SU-DHL-6 (cell line): ENCODE measurements at regions not wholly inside any gene's neighbourhood (a gene's known extent, or its start where the extent isn't known, plus 50 kb on each side); places are given as distances from the start of the nearest gene placed in this dataset.

Experiments used
- H2AFZ ChIP-seq: fragments of 200-600 bp; sonication (generic); 2 replicates; pipeline ENCODE4 v1.6.1; 2014; ENCODE audit warnings: low read depth, mild to moderate bottlenecking, moderate library complexity, mixed read lengths, antibody characterized with exemption, low read length; ENCODE audit not compliant: severe bottlenecking
- H3F3A ChIP-seq: fragments of 200-600 bp; shearing (Covaris generic); 2 replicates; pipeline ENCODE4 v1.6.0; 2016; ENCODE audit warnings: antibody characterized with exemption, mild to moderate bottlenecking; ENCODE audit not compliant: insufficient read depth
- H3K27ac ChIP-seq: fragments of 200-600 bp; sonication (generic); 2 replicates; pipeline ENCODE4 v1.5.1; 2016; ENCODE audit warnings: low read depth, mild to moderate bottlenecking, low read length, moderate library complexity, mixed read lengths
- H3K27me3 ChIP-seq: fragments of 200-600 bp; sonication (generic), shearing (Covaris generic); 2 replicates; pipeline ENCODE4 v1.6.0; 2014; ENCODE audit warnings: mild to moderate bottlenecking, low read length
- H3K36me3 ChIP-seq: fragments of 200-600 bp; sonication (generic); 2 replicates; pipeline ENCODE4 v1.6.1; 2014; ENCODE audit warnings: mild to moderate bottlenecking, low read length, mixed read lengths
- H3K4me2 ChIP-seq: fragments of 300-600, 200-600 bp; shearing (Covaris generic), sonication (generic); 2 replicates; pipeline ENCODE4 v1.6.0; 2014; ENCODE audit warnings: low read length, low read depth, mild to moderate bottlenecking; ENCODE audit not compliant: poor library complexity, severe bottlenecking
- H3K4me3 ChIP-seq: fragments of 200-600 bp; sonication (generic); 2 replicates; pipeline ENCODE4 v1.5.1; 2014; ENCODE audit warnings: antibody characterized with exemption, low read length, mild to moderate bottlenecking, mixed read lengths; ENCODE audit not compliant: insufficient read depth, poor library complexity, severe bottlenecking
- H3K79me2 ChIP-seq: fragments of 200-600 bp; sonication (generic); 2 replicates; pipeline ENCODE4 v1.6.1; 2014; ENCODE audit warnings: mild to moderate bottlenecking, low read length, moderate library complexity; ENCODE audit not compliant: insufficient read depth
- H3K9ac ChIP-seq: fragments of 200-600 bp; sonication (generic); 2 replicates; pipeline ENCODE4 v1.7.0; 2014; ENCODE audit warnings: mild to moderate bottlenecking, low read length
- H3K9me2 ChIP-seq: fragments of 200-600 bp; sonication (generic); replicated peaks from 2 replicates; pipeline ENCODE4 v1.6.1; 2014; ENCODE audit warnings: low read length; ENCODE audit not compliant: insufficient read depth
- H3K9me3 ChIP-seq: fragments of 200-600 bp; sonication (generic); 2 replicates; pipeline ENCODE4 v1.6.1; 2014; ENCODE audit warnings: low read length, mixed read lengths; ENCODE audit not compliant: insufficient read depth
- H4K20me1 ChIP-seq: fragments of 200-600 bp; sonication (generic); 2 replicates; pipeline ENCODE4 v1.6.1; 2014; ENCODE audit warnings: low read depth, mild to moderate bottlenecking, antibody characterized with exemption, low read length, moderate library complexity, mixed read lengths
- CTCF ChIP-seq: fragments of 200-600 bp; sonication (generic); IDR thresholded peaks from one replicate; pipeline ENCODE4 v1.5.1; 2017; ENCODE audit warnings: antibody characterized with exemption, mild to moderate bottlenecking, low read length, moderate library complexity; ENCODE audit not compliant: insufficient read depth, poor library complexity, severe bottlenecking
- EZH2phosphoT487 ChIP-seq: fragments of 200-600 bp; sonication (generic), shearing (Covaris generic); conservative IDR thresholded peaks from 2 replicates; pipeline ENCODE4 v1.6.1; 2018; ENCODE audit warnings: mild to moderate bottlenecking, antibody characterized with exemption, low read length, moderate library complexity, mixed read lengths

DNA sequence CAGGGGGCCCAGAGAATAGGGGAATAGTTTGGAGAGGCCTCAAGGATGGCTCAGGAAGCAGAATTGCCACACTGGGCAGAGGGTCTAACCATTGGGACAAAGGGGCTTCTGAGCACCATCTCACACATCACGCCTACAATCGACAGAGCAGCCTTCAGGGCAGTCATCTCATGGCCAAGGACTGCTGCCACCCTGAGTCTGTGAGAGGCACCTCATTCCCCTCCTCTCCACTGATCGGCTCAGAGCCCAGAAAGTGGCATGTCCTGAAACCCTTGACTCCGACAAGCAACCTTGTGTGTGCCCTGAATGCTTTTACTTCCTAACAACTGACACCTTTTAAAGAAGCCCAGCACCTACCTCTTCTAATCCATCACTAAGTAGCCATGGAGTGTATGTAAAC is 128.9 kb upstream of the PTPN3 start:
- TF ChIP-seq CTCF (no peak), EZH2phosphoT487 (no peak)

DNA sequence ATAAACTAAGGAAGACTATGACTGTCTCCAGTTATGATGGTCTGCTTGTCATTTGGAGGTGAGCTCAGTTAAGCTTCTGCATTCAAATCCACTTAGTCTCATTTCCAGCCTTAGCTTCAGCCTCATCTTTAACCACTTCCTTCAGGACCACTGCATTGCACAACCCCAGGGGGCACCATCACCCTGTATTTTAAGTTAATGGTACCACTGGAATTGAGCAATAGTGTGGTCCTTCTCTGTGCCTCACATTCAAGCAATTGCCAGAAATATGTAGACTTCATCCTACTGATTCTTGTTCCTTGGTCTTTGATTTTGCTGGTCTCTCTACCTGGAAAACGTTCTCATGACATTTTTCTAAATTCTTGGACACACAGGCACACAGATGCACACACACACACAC is 131.5 kb upstream of the PTPN3 start:
- Histone ChIP-seq H3K36me3 (no peaks in the 10 kb centered on the region), H3K9ac (no peak overlapping the region), H3K4me2 (no peak overlapping the region), H3F3A (no peaks in the 10 kb centered on the region), H3K4me3 (no peak overlapping the region), H3K27me3 (no peaks in the 10 kb centered on the region), H3K27ac (no peak overlapping the region), H3K79me2 (no peaks in the 10 kb centered on the region), H3K9me2 (no peaks in the 10 kb centered on the region), H3K9me3 (no peaks in the 10 kb centered on the region), H4K20me1 (no peaks in the 10 kb centered on the region), H2AFZ (no peak overlapping the region)
- TF ChIP-seq CTCF, result no peak
- TF ChIP-seq EZH2phosphoT487, result no peak

More for the DNA sequence above, 128.9 kb upstream of the PTPN3 start:
- H2AFZ ChIP-seq, result no peak overlapping the region
- H3K36me3 ChIP-seq, result no peaks in the 10 kb centered on the region
- no peaks in the 10 kb centered on the region for H3K79me2 ChIP-seq
- no peak overlapping the region for H3K4me2 ChIP-seq
- no peak overlapping the region for H3K4me3 ChIP-seq
- no peaks in the 10 kb centered on the region for H4K20me1 ChIP-seq
- H3K27ac ChIP-seq, result no peak overlapping the region
- no peak overlapping the region for H3K9ac ChIP-seq
- no peaks in the 10 kb centered on the region for H3K9me2 ChIP-seq
- H3K27me3 ChIP-seq, result no peaks in the 10 kb centered on the region
- no peaks in the 10 kb centered on the region for H3K9me3 ChIP-seq
- no peaks in the 10 kb centered on the region for H3F3A ChIP-seq

DNA sequence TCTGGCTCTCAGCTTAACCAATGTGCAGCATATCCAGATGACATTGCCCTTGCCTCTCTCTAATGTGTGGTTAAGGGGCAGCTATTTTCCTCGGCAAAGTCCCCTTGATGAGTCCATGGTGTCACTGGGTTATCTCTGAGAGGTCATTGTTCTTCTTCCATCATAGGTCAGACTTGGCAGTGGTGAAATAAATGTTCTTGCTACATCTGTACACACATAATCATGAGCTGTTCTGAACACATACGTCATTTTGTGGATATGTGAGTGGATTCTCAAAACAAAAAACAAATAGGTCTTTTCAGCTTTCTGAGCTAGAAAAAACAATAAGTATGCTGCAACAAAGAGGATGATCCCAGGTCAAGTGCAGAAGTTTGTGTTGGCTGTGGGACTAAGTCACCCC is 134.7 kb upstream of the PTPN3 start:
- Histone ChIP-seq H3K27ac (no peak overlapping the region), H3K36me3 (no peaks in the 10 kb centered on the region), H3K27me3 (no peaks in the 10 kb centered on the region), H4K20me1 (no peaks in the 10 kb centered on the region), H3F3A (no peaks in the 10 kb centered on the region), H3K9me3 (no peaks in the 10 kb centered on the region), H3K4me2 (no peak overlapping the region), H3K4me3 (no peak overlapping the region), H2AFZ (no peak overlapping the region), H3K79me2 (no peaks in the 10 kb centered on the region), H3K9ac (no peak overlapping the region), H3K9me2 (no peaks in the 10 kb centered on the region)
- TF ChIP-seq EZH2phosphoT487, result no peak
- TF ChIP-seq CTCF, result no peak
